ENCODE measurements at regions not wholly inside any gene's neighbourhood (a gene's known extent, or its start where the extent isn't known, plus 50 kb on each side); places are given as distances from the start of the nearest gene placed in this dataset.
"Not testable (repeated sequence)": the region's sequence is repeated elsewhere in the genome, so short reads cannot be mapped to it uniquely, and the experiment has no call there.

DNA sequence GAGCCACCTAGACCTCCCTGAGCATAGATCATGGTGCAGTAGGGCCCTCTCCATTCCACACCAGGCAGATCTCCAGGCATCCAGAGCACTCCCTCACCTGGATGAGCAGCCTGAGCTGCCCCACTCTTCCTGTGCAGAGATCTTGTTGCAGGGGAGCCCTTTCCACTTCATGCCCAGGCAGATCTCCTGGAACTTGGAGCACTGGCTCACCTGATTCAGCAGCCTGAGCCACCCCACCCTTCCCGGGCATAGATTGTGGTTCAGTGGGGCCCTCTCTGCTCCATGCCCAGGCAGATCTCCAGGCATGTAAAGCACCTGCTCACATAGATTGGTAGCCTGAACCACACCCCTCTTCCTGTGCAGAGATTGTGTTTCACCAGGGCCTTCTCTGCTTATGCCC is 78.0 kb downstream of the SEC16B start:
- DNase-seq, result no peak

DNA sequence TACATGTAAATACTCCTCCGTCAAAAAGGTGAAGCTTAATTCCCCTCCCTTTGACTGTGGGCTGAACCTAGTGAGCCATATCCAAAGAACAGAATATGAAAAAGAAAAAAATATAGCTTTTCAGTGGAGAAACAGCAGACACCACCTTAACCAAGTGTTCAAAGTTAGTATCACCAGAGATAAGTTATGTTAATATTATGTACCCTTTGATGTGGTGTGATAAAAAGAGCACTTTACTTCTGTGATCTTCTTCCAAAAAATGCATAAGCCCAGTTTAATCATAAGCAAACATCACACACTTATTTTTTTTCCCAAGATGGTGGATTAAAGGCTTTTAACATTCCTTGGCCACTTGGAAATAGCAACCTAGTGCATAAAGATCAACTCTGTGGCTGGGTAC is 79.4 kb downstream of the SEC16B start:
- no peak for DNase-seq

DNA sequence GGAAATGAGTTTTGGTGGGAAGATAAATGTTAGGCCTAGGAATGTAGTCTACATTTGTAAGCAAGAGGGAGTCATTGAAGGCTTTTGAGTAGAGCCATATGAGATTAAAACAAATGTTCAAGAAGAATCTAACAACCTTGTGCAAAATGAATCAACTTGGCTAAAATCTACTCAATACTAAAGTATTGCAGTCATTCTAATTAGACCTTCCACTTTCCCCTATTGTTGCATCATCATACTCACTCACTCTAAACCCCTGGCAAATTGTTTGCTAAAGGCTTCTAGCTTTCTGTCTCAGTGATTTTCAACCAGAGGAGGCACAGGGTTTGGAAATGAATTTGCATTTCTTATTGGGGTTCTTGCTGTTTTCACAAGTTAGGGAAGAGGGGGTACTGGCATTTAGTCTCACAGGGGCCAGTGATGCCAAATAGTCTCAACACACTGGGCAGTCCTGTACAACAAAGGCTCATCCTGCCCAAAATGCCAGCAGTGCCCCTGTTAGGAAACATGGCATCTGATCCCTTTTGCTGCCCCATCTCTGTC is 85.3 kb downstream of the SEC16B start:
- no peak for DNase-seq

DNA sequence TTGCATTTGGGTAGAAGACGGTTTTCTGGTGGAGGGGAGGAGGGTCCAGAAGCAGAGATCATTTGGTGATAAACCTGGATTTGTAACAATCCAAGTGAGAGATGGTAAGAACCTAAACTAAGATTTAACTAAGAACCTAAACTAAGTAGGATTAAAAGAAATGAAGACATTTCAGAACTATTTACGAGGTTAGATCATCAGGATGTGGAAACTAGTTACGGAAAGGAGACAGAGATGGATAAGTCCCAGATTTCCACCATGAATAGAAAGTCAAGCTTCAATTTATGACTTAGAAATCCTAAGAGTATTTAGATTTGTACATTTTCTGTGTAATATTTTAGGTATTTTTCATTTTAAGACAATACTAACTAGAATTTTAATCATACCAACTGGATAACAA is 86.3 kb downstream of the SEC16B start:
- DNase-seq, result no peak

DNA sequence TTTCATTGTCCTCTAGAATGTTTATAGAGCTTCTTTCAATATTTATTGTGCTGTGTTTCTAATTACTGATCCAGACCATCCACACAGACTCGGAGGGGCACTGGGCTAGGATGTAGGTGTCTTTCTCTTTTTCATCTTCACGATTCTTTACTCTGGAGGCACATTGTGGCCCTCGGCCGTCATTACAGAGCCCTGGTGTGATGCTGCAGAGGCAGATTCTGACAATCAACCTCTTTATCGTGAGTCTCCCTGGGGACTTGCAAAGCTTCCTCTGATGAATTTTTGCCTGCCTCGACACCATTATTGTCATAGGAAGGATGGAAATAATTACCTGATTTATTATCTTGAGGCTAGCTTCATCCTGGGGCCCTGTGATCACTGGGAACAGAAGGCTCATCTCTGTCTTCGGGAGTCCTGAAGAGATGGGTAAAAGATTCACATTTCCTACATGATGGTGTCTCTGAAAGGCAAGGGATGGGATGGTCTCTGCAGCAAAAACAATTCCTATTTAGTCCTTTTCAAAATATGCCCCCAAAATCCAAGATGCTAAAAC is 89.4 kb downstream of the SEC16B start:
- DNase-seq, result no peak

DNA sequence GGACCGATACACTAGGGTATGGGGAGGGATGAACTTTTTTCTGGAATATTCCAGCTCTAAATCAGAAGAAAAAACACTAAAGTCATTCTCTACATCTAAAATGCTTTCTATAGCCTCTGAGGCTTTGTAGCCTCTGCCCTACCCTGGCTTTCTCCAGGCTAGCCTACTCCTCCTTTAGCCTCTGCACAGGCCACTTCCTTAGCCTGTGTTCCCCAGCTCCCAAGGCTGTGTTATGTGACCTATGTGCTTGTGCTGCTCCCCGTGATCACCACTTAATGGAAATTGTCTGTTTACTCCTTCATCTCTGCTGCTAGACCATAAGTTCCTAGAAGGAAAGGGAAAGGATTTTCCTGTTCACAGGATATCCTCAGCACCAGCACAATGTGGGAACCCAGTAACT is 92.8 kb downstream of the SEC16B start:
- no peak for DNase-seq

DNA sequence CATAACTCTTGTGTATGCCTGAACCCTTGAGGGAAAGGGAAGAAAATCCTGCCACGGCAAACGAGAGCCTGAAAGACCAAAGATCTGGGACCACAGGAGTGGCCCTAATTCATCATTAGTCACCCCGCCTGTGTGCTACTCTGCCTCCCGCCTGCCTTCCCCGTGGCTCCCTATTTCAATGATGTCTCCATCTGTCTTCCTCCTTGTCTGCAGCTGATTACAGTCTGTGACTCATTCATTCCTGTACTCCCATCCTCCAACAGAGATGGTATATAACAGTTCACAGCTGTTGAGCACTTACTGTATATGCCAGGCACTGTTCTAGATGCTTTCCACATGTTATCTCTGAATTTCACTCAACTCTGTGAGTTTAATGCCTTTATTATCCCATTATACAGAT is 96.6 kb downstream of the SEC16B start:
- DNase-seq, result peak; percentile 46

DNA sequence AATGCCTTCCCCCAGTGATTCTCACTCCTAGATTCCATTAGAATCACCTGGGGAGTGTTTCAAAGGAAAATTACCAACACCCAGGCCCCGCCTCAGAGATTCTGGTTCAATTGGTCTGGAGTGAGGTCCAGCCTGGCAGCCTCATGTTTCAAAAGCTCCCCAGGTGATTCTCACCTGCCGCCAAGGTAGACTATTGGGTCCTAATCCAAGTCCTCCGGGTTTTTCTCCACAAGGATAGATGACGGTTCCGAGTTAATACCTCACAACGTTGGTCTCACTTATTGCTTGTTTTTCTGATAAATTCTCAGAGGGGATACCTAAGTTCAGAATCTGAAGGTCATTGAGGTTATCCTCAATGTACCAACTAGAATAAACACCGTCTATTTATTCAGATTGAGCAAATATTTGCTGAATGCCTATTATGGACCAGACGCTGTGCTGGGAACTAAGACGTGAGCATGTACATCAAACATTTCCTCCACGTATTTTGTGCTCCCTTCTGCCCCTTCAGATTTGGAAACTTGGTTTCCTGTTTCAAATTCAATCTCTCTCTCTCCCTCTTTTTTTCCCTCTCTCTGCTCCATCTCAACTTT is 97.5 kb downstream of the SEC16B start:
- DNase-seq, result no peak

DNA sequence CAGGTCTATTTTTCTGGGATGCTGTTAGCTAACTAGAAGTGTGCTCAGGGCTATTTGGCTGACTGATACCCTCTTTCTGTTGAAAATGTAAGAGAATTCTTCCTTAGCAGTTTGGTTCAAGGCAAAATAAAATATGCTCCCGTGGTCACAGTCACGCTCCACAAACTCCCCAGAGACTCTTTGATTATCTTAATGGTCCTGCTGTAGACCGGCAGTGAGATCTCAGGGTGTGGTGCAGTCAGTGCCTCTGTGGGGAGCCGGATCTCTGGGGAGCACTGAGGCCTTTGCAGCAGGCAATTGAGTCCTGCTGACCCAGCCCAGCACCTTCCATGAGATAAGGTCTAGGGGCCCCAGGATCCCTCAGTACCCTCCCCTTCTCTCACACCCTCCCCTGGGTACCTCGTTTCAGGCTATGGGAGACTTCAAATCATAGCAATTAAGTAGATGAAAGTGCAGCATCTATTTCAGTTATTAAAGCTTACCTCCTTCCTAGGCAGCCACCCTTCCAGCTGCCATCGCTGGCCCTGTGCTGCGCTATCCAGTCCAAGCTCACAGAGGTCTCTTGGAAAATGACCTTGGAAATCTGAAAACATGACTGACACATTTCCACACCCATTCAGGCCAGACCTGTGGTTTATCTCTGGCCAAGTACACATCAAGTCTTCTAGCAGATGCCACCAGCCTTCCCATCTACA is 98.1 kb downstream of the SEC16B start:
- no peak for DNase-seq

DNA sequence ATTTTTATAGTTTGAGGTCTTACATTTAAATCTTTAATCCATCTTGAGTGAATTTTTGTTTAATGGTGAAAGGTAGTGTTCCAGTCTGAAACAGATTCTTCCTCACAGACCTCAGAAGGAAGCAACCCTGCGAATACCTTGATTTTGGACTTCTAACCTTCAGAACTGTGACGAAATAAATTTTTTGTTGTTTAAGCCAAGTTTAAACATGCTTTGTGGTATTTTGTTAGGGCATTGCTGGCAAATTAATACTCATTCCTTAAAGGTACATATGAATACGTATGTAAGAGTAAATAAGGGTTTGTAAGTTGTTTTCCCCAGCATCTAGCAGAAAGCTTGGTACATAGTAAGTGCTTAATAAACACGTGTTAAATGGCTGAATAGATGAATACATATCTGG is 100.3 kb downstream of the SEC16B start:
- DNase-seq, result no peak

DNA sequence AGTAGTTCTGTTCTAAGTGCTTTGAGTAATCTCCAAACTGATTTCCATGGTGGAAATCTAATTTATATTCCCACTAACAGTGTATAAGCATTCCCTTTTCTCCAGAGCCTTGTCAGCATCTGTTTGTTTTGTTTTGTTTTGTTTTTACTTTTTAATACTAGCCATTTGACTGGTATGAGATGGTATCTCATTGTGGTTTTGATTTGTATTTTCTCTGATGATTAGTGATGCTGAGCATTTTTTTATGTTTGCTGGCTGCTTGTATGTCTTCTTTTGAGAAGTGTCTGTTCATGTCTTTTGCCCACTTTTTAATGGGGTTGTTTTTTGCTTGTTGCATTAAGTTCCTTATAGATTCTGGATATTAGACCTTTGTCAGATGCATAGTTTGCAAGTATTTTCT is 100.8 kb downstream of the SEC16B start:
- DNase-seq, result not testable (repeated sequence)

DNA sequence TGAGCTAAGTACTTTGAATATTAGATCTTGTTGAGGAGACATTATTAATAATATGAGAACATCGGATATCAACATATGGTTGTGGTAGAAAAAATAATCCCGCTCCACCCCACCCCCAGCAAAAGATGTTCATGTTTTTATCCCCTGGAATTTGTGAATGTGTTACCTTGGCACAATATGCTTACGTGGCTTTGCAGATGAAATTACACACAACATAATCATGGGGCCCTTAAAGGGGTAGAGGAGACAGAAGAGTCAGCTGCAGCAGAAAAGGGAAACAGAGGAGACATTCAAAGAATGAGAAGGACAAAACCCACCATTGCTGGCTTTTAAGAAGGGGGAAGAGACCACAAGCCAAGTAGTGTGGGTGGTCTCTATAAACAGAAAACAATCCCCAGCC is 104.1 kb downstream of the SEC16B start:
- DNase-seq, result no peak

DNA sequence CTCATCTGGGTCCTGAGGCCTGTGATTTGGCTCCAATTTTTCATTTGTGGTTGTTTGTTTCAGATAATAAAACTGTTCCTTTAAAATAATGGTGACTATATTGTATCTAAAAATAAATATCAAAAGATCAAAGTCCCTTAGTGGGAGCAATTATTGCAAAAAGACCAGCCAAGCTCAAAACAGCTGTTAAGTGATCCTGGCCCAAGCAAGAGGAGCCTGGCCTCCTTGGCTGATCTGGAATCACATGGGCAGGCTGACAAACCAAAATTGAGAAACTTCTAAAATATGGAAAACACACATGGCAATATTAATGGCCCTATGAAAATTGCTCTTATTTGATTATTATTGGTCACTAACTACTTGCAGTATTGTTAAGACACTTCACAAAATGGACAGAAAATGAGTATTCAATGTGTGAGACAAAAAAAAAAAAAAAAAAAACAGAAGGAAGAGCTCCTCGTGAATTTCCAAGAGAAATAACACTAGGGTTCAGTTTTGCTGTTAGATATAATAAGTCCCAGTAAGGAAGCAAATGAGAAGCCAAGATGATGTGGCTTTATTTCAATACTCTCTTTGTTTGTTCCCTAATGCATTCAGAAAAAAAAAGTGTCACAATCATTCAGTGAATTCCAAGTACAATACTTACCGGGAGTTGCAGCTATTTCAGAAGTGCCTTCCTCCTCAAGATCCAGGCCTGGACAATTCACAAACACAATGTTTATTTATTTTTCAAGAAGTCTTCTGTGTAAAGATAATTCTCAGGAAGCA is 105.1 kb downstream of the SEC16B start:
- no peak for DNase-seq

DNA sequence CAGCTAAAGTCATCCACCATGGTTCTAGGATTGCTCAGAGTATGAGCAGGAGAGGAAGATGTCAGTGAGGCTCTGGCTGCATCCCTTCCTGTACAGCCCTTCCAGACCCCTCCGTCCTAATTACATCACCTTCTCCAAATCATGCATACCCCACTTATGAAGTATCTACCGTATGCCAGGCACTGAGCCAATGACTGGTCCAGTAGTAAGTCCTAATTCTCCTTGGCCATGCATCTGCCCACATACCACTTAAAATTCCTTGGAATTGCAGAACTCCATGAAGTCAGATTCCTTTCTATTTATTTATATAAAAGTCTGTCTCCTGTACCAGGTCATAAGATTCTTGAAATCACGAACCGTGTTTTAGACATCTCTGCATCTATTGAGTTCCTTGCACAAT is 106.1 kb downstream of the SEC16B start:
- no peak for DNase-seq

DNA sequence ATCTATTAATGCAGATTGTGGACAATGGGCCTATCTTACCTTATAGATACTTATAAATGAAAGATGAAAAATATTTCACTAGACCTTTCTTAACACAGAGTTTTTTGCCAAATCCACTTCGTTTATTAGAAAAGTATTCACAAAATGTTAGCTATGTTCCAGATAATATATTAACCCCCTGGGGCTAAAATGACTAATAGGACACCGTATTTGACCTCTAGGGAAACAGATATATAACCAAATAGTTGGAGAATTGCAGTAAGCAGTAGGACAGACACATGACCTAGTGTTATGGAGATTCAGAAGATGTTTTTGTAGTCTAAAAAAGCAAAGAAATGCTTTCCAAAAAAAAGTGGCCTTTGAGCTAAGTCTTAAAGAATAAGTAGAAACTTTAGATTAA is 106.9 kb downstream of the SEC16B start:
- DNase-seq, result no peak

DNA sequence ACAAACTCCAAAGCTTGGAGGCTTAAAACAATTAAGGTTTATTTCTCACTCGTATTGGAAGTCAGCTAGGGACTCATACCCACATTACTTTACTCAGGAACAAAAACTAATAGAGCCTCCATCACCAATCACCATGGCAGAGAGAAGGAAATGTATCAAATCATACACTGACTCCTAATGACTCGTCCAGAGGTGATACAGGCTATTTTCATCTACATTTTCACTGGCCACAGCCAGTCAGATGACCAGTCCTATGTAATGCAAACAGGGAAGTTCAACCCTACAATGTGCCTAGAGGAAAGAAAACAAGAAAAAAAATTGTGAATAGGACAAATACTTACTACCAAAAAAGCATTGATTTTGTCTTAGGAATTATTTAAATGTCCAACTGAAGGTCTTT is 110.3 kb downstream of the SEC16B start:
- DNase-seq, result no peak

DNA sequence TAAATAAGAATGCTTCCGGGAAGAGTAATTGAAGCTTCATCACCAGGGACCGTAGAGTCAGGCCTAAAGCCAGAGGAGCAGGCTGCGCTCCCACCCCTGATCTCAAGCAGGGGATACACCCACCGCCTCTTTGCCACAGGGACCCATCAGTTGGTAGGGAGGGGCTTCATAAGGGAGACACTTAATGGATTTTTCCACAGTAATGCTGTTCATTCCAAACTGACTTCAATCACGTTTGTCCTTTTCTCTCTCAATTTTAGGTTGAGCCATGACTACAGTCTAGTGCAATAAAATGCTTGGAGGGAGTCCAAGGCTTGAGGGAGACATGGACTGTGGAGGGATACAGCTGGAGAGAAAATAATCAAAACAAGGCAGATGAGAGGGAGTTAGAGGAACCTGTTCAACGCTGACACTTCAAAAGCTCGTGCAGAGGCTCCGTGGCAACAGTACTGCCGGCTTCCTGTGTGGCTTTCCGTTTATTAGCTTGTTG is 111.5 kb downstream of the SEC16B start:
- DNase-seq, result peak; percentile 39

DNA sequence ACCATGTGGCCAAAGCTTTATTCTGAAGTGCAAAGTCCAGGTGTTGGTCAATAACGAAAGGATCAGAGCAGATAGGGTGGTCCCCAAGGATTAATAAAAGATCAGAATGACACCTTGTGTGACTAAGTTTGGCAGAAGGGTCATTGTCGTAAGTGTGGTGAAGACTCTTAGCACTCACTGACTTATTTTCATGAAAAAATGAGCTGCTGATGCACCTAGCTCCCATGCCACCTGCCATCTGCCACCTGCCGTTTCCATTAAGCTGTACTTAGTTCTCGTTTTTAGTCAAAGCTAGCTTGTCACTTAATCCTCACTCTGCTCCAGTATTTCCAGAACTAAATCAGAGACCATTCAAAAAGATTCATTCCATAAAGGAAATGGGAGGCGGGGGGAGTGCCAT is 112.6 kb downstream of the SEC16B start:
- DNase-seq, result no peak

DNA sequence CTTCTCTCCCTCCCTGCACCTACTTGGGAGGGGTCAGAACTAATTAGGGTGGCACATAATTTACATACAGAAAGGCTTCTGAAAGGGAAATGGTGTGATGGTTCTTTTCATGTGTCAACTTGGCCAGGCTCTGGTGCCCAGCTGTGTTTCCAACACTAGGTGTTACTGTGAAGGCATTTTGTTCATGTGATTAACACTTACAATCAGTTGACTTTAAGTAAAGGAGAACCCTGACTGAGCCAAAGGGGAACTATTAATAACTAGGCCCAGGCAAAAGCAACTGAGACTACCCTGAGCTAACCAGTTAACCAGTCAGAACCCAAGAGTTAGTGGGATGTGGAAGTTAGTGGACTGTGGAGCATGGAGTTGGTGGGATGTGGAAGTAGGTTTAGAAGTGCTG is 114.9 kb downstream of the SEC16B start:
- no peak for DNase-seq

DNA sequence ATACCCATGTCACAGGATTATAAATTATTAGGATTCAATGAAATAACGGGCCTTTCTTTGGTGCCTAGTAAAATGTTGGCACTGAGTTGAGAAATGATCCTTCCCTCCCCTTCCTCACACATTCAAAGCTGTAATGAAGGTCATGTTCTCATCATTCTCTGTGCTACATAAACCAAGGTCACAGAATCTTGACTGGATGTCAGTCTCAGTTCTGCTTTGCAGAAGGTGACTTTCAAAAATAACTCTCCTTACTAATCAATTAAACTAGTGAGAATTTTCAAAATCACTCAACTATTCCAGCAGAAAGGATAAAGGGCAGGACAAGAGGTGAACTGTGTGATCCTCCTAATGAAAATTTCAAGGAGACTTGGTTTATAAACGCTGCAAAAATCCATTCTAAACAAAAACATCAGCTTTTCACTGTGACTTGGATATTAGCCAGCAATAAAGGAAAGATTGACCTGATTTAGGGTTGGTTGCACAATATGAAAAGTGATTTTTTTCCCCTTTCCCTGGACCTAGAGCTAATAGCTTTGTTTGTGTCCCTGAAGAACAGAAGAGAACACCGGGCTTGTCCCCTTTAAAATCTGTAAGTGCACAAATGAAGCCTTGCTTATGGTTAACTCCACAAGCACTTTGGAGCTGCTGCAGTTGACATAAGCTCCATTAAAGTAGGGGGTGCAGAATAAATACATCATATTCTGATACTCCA is 120.1 kb downstream of the SEC16B start:
- no peak for DNase-seq

DNA sequence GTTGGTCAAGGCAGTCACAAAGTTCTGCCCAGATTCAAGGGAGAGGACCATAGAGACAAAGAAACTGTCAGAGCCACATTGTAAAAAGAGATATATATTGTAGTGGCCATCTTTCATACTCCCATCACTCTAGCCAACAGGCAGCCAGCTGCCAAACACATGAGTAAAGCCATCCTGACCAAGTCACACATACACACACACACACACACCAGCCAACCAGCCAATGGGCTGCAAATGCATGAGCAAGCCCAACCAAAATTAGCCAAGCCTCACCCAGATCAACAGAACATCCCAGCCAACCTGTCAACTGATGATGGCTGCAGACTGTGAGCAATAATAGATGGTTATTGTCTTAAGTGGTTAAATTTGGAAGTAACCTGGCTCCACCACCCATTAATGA is 120.7 kb downstream of the SEC16B start:
- no peak for DNase-seq

DNA sequence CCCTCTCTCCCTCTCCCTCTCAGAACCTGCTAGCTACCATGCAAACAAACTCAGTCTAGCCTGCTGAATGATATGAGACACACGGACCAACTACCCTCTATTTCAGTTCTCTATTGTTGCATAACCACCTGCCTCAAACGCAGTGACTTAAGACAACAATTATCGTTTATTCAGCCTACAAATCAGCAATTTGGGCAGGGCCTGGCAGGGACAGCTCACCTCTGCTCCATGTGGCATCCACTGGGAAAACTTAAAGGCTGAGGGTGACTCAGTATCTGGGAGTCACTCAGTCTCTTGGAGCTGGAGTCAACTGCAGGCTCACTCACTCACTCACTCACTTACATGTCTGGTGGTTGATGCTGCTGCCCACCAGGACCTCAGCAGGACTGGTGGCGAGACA is 121.3 kb downstream of the SEC16B start:
- DNase-seq, result no peak

DNA sequence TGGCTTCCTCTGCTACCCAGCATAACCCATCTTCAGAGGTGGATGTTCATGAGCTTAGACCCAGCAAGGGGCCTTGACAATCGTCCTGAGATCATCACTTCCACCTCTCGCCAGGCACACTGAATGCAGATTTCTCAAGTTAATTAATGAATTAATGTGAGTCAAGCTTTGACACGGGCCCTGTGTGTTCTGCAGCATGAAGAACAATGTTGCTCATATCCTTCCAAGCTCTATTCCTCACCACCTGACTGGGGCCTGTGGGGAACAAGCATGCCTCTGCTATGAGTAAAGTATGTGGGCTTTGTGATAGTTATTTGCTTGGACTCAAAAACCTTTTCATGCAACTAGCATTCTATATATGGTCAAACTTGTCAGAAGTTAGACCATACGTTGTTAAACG is 122.0 kb downstream of the SEC16B start:
- DNase-seq, result no peak

Measured in dermis blood vessel endothelial cell (primary cell).